SK-N-SH treated with all-trans-retinoic acid at 6 μM for 48 hours (cell line): ENCODE measurements at regions not wholly inside any gene's neighbourhood (a gene's known extent, or its start where the extent isn't known, plus 50 kb on each side); places are given as distances from the start of the nearest gene placed in this dataset.

Source experiments
- ATAC-seq: fragments of 200-7000 bp; cut with Tn5 transposase; 3 replicates; pipeline ENCODE4 v1.9.1; 2020; ENCODE audit warnings: mild to moderate bottlenecking, moderate library complexity
- BACH2 ChIP-seq: fragments of 250-450 bp; sonication (Bioruptor Pico); IDR thresholded peaks from 2 replicates; pipeline ENCODE4 v1.9.0; 2021; ENCODE audit warnings: mild to moderate bottlenecking, borderline replicate concordance
- CREB5 ChIP-seq: fragments of 250-450 bp; sonication (Bioruptor Pico); IDR thresholded peaks from 2 replicates; pipeline ENCODE4 v1.5.1; 2020; ENCODE audit warnings: low read depth, mild to moderate bottlenecking, moderate library complexity
- CSDC2 ChIP-seq: fragments of 250-450 bp; sonication (Bioruptor Pico); IDR thresholded peaks from 2 replicates; pipeline ENCODE4 v1.5.0; 2020; ENCODE audit warnings: mild to moderate bottlenecking, moderate library complexity
- CSRNP3 ChIP-seq: fragments of 250-450 bp; sonication (Bioruptor Pico); IDR thresholded peaks from 2 replicates; pipeline ENCODE4 v1.5.1; 2021; ENCODE audit warnings: mild to moderate bottlenecking, moderate library complexity
- ESRRG ChIP-seq: fragments of 250-450 bp; sonication (Bioruptor Pico); IDR thresholded peaks from 2 replicates; pipeline ENCODE4 v1.6.1; 2021; ENCODE audit warnings: mild to moderate bottlenecking
- GLIS3 ChIP-seq: fragments of 250-450 bp; sonication (Bioruptor Pico); IDR thresholded peaks from 2 replicates; pipeline ENCODE4 v1.5.0; 2020; ENCODE audit warnings: mild to moderate bottlenecking, moderate library complexity
- ISL1 ChIP-seq: fragments of 250-450 bp; sonication (Bioruptor Pico); IDR thresholded peaks from 2 replicates; pipeline ENCODE4 v2.1.2; 2022; ENCODE audit warnings: mild to moderate bottlenecking, moderate library complexity
- OSR1 ChIP-seq: fragments of 250-450 bp; sonication (Bioruptor Pico); IDR thresholded peaks from 2 replicates; pipeline ENCODE4 v1.8.0; 2022; ENCODE audit warnings: moderate library complexity, mild to moderate bottlenecking, inconsistent platforms
- PATZ1 ChIP-seq: fragments of 250-450 bp; sonication (Bioruptor Pico); IDR thresholded peaks from 2 replicates; pipeline ENCODE4 v1.8.0; 2020; ENCODE audit warnings: mild to moderate bottlenecking, moderate library complexity, borderline replicate concordance
- POU6F1 ChIP-seq: fragments of 250-450 bp; sonication (Bioruptor Pico); IDR thresholded peaks from 2 replicates; pipeline ENCODE4 v1.8.0; 2021; ENCODE audit warnings: low read depth, mild to moderate bottlenecking, moderate library complexity, borderline replicate concordance
- PPARA ChIP-seq: fragments of 250-450 bp; sonication (Bioruptor Pico); IDR thresholded peaks from 2 replicates; pipeline ENCODE4 v1.5.0; 2020; ENCODE audit warnings: mild to moderate bottlenecking, borderline replicate concordance
- RARB ChIP-seq: fragments of 250-450 bp; sonication (Bioruptor Pico); IDR thresholded peaks from 2 replicates; pipeline ENCODE4 v1.8.0; 2021; ENCODE audit warnings: mild to moderate bottlenecking, moderate library complexity
- SNAI2 ChIP-seq: fragments of 250-450 bp; sonication (Bioruptor Pico); IDR thresholded peaks from 2 replicates; pipeline ENCODE4 v1.5.0; 2020; ENCODE audit warnings: mild to moderate bottlenecking, moderate library complexity
- TOX ChIP-seq: fragments of 250-450 bp; sonication (Bioruptor Pico); IDR thresholded peaks from 2 replicates; pipeline ENCODE4 v1.8.0; 2021; ENCODE audit warnings: mild to moderate bottlenecking, moderate library complexity, borderline replicate concordance
- TSHZ2 ChIP-seq: fragments of 250-450 bp; sonication (Bioruptor Pico); IDR thresholded peaks from 2 replicates; pipeline ENCODE4 v1.5.0; 2020; ENCODE audit warnings: mild to moderate bottlenecking, moderate library complexity
- ZC3H10 ChIP-seq: fragments of 250-450 bp; sonication (Bioruptor Pico); IDR thresholded peaks from 2 replicates; pipeline ENCODE4 v1.5.1; 2021; ENCODE audit warnings: mild to moderate bottlenecking, moderate library complexity
- ZFP3 ChIP-seq: fragments of 250-450 bp; sonication (Bioruptor Pico); IDR thresholded peaks from 2 replicates; pipeline ENCODE4 v1.5.0; 2020; ENCODE audit warnings: mild to moderate bottlenecking, moderate library complexity
- ZFP30 ChIP-seq: fragments of 450-650 bp; formaldehyde crosslinking; IDR thresholded peaks from 2 replicates; pipeline ENCODE4 v1.5.0; 2022; ENCODE audit warnings: mild to moderate bottlenecking, moderate library complexity
- ZNF70 ChIP-seq: fragments of 450-650 bp; formaldehyde crosslinking; IDR thresholded peaks from 2 replicates; pipeline ENCODE4 v1.5.0; 2020; ENCODE audit warnings: mild to moderate bottlenecking, moderate library complexity
- ZNF8 ChIP-seq: fragments of 450-650 bp; formaldehyde crosslinking; IDR thresholded peaks from 2 replicates; pipeline ENCODE4 v1.5.0; 2020; ENCODE audit warnings: mild to moderate bottlenecking, moderate library complexity

DNA sequence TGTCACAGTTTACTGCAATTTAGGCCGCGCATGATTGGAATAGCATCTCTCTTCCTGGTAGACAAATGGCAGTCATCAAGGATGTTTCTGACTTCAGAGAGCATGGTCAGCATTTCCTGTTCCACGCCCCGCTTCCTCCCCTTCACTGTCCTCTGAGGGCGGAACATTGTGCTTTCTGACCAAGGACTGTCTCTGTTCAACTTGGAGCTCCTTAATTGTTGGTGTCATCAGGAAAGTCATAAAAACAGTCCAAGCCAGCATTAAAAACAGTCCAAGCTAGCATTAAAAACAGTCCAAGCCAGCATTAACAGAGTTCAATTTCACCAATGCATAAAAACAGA lies 301.3 kb upstream of the IRX4 start:
- no peak for ATAC-seq
- TF ChIP-seq TSHZ2 (CRISPR knock-in tag) (no peak), OSR1 (no peak), ZFP30 (CRISPR knock-in tag) (no peak), ZC3H10 (CRISPR knock-in tag) (no peak), ISL1 (no peak), POU6F1 (CRISPR knock-in tag) (no peak), GLIS3 (no peak), CREB5 (CRISPR knock-in tag) (no peak), CSDC2 (CRISPR knock-in tag) (no peak), PPARA (CRISPR knock-in tag) (no peak), RARB (CRISPR knock-in tag) (no peak), ZFP3 (CRISPR knock-in tag) (no peak), BACH2 (CRISPR knock-in tag) (no peak)

- ATAC-seq = no peak
- TF ChIP-seq ESRRG (CRISPR knock-in tag) = no peak
- TF ChIP-seq CSDC2 (CRISPR knock-in tag) = no peak
- TF ChIP-seq ISL1 = no peak
- no peak for TF ChIP-seq ZC3H10 (CRISPR knock-in tag)
- TF ChIP-seq CSRNP3 = no peak
- no peak for TF ChIP-seq TOX (CRISPR knock-in tag)
- no peak for TF ChIP-seq TSHZ2 (CRISPR knock-in tag)
- TF ChIP-seq ZNF70 (CRISPR knock-in tag) = no peak
- no peak for TF ChIP-seq ZNF8 (CRISPR knock-in tag)
- TF ChIP-seq BACH2 (CRISPR knock-in tag) = no peak
- TF ChIP-seq PATZ1 = no peak
- no peak for TF ChIP-seq SNAI2
- TF ChIP-seq ZFP3 (CRISPR knock-in tag) = no peak
Observed at GRCh38 chr5:2183154-2184025, 300.7 kb upstream of the IRX4 start.
